ENCODE measurements at regions not wholly inside any gene's neighbourhood (a gene's known extent, or its start where the extent isn't known, plus 50 kb on each side); places are given as distances from the start of the nearest gene placed in this dataset.

- DNase-seq: no peak
Observed at GRCh38 chr20:4600308-4601014, 85.8 kb upstream of the PRNP start.

GRCh38 chr20:4597215-4597614 lies 89.0 kb upstream of the PRNP start:
- no peak for DNase-seq

- no peak for DNase-seq
Observed at GRCh38 chr20:4593149-4593525, 93.1 kb upstream of the PRNP start.

- peak; percentile 21 to 26 for DNase-seq
Observed at GRCh38 chr20:4592316-4593148, 93.7 kb upstream of the PRNP start.

GRCh38 chr20:4591975-4592315 lies 94.3 kb upstream of the PRNP start:
- DNase-seq: no peak

- no peak for DNase-seq
Observed at GRCh38 chr20:4585758-4586157, 100.5 kb upstream of the PRNP start.

- no peak for DNase-seq
Observed at GRCh38 chr20:4585104-4585753, 101.0 kb upstream of the PRNP start.

- no peak for DNase-seq
Observed at GRCh38 chr20:4584510-4584909, 101.7 kb upstream of the PRNP start.

GRCh38 chr20:4581838-4582237 lies 104.4 kb upstream of the PRNP start:
- DNase-seq: peak; percentile 1

- no peak for DNase-seq
Observed at GRCh38 chr20:4578375-4578774, 107.9 kb upstream of the PRNP start.

GRCh38 chr20:4574356-4574690 lies 111.9 kb upstream of the PRNP start:
- DNase-seq: no peak

- no peak for DNase-seq
Observed at GRCh38 chr20:4573564-4574355, 112.5 kb upstream of the PRNP start.

GRCh38 chr20:4571759-4572531 lies 114.3 kb upstream of the PRNP start:
- no peak for DNase-seq

GRCh38 chr20:4569865-4570264 lies 116.4 kb upstream of the PRNP start:
- no peak for DNase-seq

GRCh38 chr20:4569092-4569491 lies 117.2 kb upstream of the PRNP start:
- peak; percentile 4 to 21 for DNase-seq

- no peak for DNase-seq
Observed at GRCh38 chr20:4568361-4568959, 117.8 kb upstream of the PRNP start.

- DNase-seq: peak; percentile 51 to 54
Observed at GRCh38 chr20:4567170-4567569, 119.1 kb upstream of the PRNP start.

GRCh38 chr20:4563534-4563933 lies 122.7 kb upstream of the PRNP start:
- DNase-seq: peak; percentile 70 to 80

GRCh38 chr20:4563031-4563430 lies 123.2 kb upstream of the PRNP start:
- DNase-seq: no peak

- no peak for DNase-seq
Observed at GRCh38 chr20:4560667-4561066, 125.6 kb upstream of the PRNP start.

- no peak for DNase-seq
Observed at GRCh38 chr20:4559906-4560305, 126.3 kb upstream of the PRNP start.

- no peak for DNase-seq
Observed at GRCh38 chr20:4559106-4559505, 127.2 kb upstream of the PRNP start.

Measured in Kasumi-1 (cell line).